HL-60 (cell line): ENCODE measurements at regions not wholly inside any gene's neighbourhood (a gene's known extent, or its start where the extent isn't known, plus 50 kb on each side); places are given as distances from the start of the nearest gene placed in this dataset.

Experiments used
- CTCF ChIP-seq: IDR thresholded peaks from one replicate; pipeline ENCODE4 v1.5.1; 2011; ENCODE audit warnings: low read length, control low read depth, inconsistent platforms; ENCODE audit not compliant: insufficient read depth
- REST ChIP-seq: IDR thresholded peaks from 2 replicates; pipeline ENCODE4 v1.6.1; 2012; ENCODE audit warnings: low read depth; ENCODE audit not compliant: insufficient replicate concordance

- TF ChIP-seq CTCF, result peak; percentile 37
- no peak for TF ChIP-seq REST
Measured at GRCh38 chr17:33647956-33648355, 354.9 kb upstream of the ASIC2 start.
